ENCODE measurements at regions not wholly inside any gene's neighbourhood (a gene's known extent, or its start where the extent isn't known, plus 50 kb on each side); places are given as distances from the start of the nearest gene placed in this dataset.

DNA sequence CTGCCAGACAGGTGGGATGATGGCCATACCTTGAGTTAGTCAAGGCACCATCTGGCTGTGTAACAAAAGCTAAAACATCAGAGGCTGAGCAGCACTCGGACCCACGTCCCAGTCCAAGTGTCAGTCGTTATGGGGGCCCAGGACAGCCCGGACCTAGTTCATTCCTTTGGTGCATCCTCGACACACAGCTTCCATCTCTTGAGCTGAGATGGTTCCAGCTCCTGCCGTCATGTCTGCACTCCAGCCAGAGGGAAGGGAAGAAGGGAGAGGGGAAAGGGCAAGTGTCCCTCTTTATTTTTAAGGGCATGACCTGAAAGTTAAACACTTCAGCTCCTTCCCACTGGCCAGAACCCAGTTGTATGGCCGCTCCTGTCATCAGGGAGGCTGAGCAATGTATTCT, 218.0 kb downstream of the SEC14L1 start:
- POLR2A ChIA-PET (ENCODE audit: partially characterized antibody): interaction anchor here (0.9 to 1.5 kb wide), 4 partner anchors 8 to 100 kb away, joined by 3 to 5 read pairs (median 4); no protein-coding TSS in a partner anchor
- no peaks in the 10 kb centered on the region for H3K23me2 ChIP-seq (ENCODE audit: low read depth, low read length)

More for the DNA sequence above, 218.0 kb downstream of the SEC14L1 start:
- Histone ChIP-seq H4K5ac (ENCODE audit: insufficient read length, low read depth, low read length) (no peak overlapping the region), H3K4me1 (replicated peaks in 1 of 4; ENCODE audit: control insufficient read depth in 3 of 4, insufficient read depth in 4 of 4, low read length in 3 of 4) (no peaks in the 10 kb centered on the region; a peak in 1 of 7 replicates), H3K23ac (ENCODE audit: insufficient read length) (no peak overlapping the region), H3K27me3 (replicated peaks in 1 of 4; ENCODE audit: control insufficient read depth in 3 of 4, extremely low read depth in 1 of 4, insufficient read depth in 3 of 4, low read length in 3 of 4) (no peaks in the 10 kb centered on the region), H3K9ac (replicated peaks in 1 of 4; ENCODE audit: extremely low read depth in 1 of 4, low read depth in 3 of 4, low read length in 3 of 4) (no peak overlapping the region), H4K20me1 (replicated peaks in 1 of 2; ENCODE audit: control insufficient read depth in 1 of 2, insufficient read depth in 2 of 2, low read length in 2 of 2) (peaks cover 0 to 5% of the 10 kb centered on the region in 2 experiments), H3K18ac (ENCODE audit: extremely low read depth, low read length) (no peak overlapping the region), H3K56ac (replicated peaks; ENCODE audit: insufficient read length, low read depth, low read length) (no peak overlapping the region), H3K9me3 (ENCODE audit: insufficient read depth in 2 of 2, low read depth in 1 of 2, low read length in 1 of 2) (peaks cover 4 to 10% of the 10 kb centered on the region in 2 experiments; a peak in 2 of 4 replicates), H2BK20ac (ENCODE audit: low read length) (no peak overlapping the region), H2AFZ (ENCODE audit: low read length) (no peak overlapping the region), H3K79me1 (ENCODE audit: low read depth, low read length) (peaks cover 3% of the 10 kb centered on the region; the same call in 1 of the 2 replicates), H2BK12ac (ENCODE audit: low read depth, low read length) (no peak overlapping the region), H3K4me3 (ENCODE audit: extremely low read depth in 1 of 4, insufficient read depth in 2 of 4, low read depth in 3 of 4, low read length in 4 of 4) (no peak overlapping the region), H2BK120ac (replicated peaks; ENCODE audit: low read depth, low read length) (no peak overlapping the region), H2BK5ac (ENCODE audit: low read depth, low read length) (no peak overlapping the region), H4K8ac (ENCODE audit: extremely low read depth, insufficient read depth, low read length) (no peak overlapping the region), H3K27ac (ENCODE audit: low read depth, low read length) (no peak overlapping the region), H3K79me2 (ENCODE audit: control insufficient read depth in 1 of 2, insufficient read depth in 2 of 2, low read length in 2 of 2) (0 out of 4 replicates have a peak, but pooled peaks cover 0 to 3% of the 10 kb centered on the region in 2 experiments), H3K36me3 (ENCODE audit: control insufficient read depth in 2 of 4, insufficient read depth in 4 of 4, low read length in 3 of 4) (no peaks in the 10 kb centered on the region), H2BK15ac (ENCODE audit: low read length) (no peak overlapping the region), H2AK5ac (ENCODE audit: low read depth, low read length) (no peak overlapping the region), H3K4ac (replicated peaks; ENCODE audit: insufficient read length, low read depth, low read length) (no peak overlapping the region), H3K14ac (ENCODE audit: insufficient read length) (no peak overlapping the region), H4K91ac (replicated peaks; ENCODE audit: insufficient read length, low read length) (no peak overlapping the region), H3K4me2 (ENCODE audit: insufficient read depth in 1 of 2, low read depth in 2 of 2, low read length in 2 of 2) (no peak overlapping the region)
- WGBS, 2 experiments (ENCODE audit: extremely low coverage in 1 of 2, insufficient coverage in 1 of 2, insufficient read length in 1 of 2, insufficient replicate concordance in 2 of 2, low coverage in 1 of 2, low lambda C conversion rate in 2 of 2, missing lambda C conversion rate in 1 of 2): 95% methylated on average over 7 of the region's 7 CpGs; no CpG with 5 or more reads in 1 of the 2 experiments
- TF ChIP-seq SP2 (IDR thresholded peaks at IDR 0.05; ENCODE audit: low read length) (no peak), RFX5 (IDR thresholded peaks at IDR 0.05; ENCODE audit: borderline replicate concordance, low read depth, low read length) (no peak), SIN3A (conservative IDR thresholded peaks at IDR 0.05 in 1 of 2, IDR thresholded peaks at IDR 0.05 in 1 of 2; ENCODE audit: low read depth in 1 of 2, low read length in 2 of 2) (no peak), NANOG (IDR thresholded peaks at IDR 0.05; ENCODE audit: insufficient read depth, low read depth, low read length, poor library complexity, severe bottlenecking) (no peak), ZNF274 (IDR thresholded peaks at IDR 0.05; ENCODE audit: borderline replicate concordance, extremely low read depth, low read length) (no peak), KDM4A (IDR thresholded peaks at IDR 0.05; ENCODE audit: low read depth, low read length, severe bottlenecking) (no peak), KDM5A (IDR thresholded peaks at IDR 0.05; ENCODE audit: low read length) (no peak)
- CTCF ChIA-PET (ENCODE audit: partially characterized antibody): interaction anchor here (0.9 to 3.2 kb wide), 10 partner anchors 8 to 189 kb away, joined by 3 to 17 read pairs (median 4); no protein-coding TSS in a partner anchor
- DNase-seq (ENCODE audit: low read depth in 1 of 2, low spot score in 2 of 2) (no peak), FAIRE-seq (no peak)
